ENCODE measurements at regions not wholly inside any gene's neighbourhood (a gene's known extent, or its start where the extent isn't known, plus 50 kb on each side); places are given as distances from the start of the nearest gene placed in this dataset.
"Not testable (repeated sequence)": the region's sequence is repeated elsewhere in the genome, so short reads cannot be mapped to it uniquely, and the experiment has no call there.

DNA sequence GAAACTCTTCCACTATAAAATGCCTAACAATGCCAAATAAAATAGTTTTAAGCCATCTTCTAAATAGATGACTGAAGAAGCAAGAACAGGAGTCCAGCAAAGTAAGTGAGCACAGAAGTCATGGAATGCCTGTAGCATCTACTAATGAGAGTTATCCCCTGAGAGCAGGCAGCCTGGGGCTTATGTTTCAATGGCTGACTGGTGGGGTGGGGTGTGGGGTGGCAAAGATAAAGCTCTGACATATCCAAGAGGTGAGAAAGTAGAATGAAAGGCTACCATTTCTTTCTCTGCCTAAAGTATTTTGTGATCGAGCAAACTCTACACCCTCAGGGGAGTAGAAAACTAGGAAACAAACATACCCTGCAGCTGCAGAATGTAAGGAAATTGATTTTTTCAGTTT, 348.8 kb downstream of the TFAP2B start:
- H3K27me3 ChIP-seq (ENCODE audit: control insufficient read depth, low read length): no peaks in the 10 kb centered on the region
- no peak for TF ChIP-seq EZH2phosphoT487 (IDR thresholded peaks at IDR 0.05; ENCODE audit: borderline replicate concordance, low read length)
- TF ChIP-seq, protein P1, sequence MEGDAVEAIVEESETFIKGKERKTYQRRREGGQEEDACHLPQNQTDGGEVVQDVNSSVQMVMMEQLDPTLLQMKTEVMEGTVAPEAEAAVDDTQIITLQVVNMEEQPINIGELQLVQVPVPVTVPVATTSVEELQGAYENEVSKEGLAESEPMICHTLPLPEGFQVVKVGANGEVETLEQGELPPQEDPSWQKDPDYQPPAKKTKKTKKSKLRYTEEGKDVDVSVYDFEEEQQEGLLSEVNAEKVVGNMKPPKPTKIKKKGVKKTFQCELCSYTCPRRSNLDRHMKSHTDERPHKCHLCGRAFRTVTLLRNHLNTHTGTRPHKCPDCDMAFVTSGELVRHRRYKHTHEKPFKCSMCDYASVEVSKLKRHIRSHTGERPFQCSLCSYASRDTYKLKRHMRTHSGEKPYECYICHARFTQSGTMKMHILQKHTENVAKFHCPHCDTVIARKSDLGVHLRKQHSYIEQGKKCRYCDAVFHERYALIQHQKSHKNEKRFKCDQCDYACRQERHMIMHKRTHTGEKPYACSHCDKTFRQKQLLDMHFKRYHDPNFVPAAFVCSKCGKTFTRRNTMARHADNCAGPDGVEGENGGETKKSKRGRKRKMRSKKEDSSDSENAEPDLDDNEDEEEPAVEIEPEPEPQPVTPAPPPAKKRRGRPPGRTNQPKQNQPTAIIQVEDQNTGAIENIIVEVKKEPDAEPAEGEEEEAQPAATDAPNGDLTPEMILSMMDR (IDR thresholded peaks at IDR 0.05; ENCODE audit: low read depth, low read length, poor library complexity, severe bottlenecking): no peak
- H3K4me1 ChIP-seq (ENCODE audit: control insufficient read depth, low read length): no peaks in the 10 kb centered on the region
- no peaks in the 10 kb centered on the region for H3K9me3 ChIP-seq (ENCODE audit: control insufficient read depth, insufficient read depth, low read length)
- no peak overlapping the region for H3K4me3 ChIP-seq (ENCODE audit: low read length)
- H3F3A ChIP-seq (ENCODE audit: control insufficient read depth, insufficient read depth): no peaks in the 10 kb centered on the region
- H3K4me2 ChIP-seq (ENCODE audit: low read length): no peak overlapping the region
- no peaks in the 10 kb centered on the region for H3K36me3 ChIP-seq (ENCODE audit: control insufficient read depth, low read length)
- H4K20me1 ChIP-seq (ENCODE audit: control insufficient read depth, insufficient read depth, low read depth, low read length): no peaks in the 10 kb centered on the region
- H3K27ac ChIP-seq (ENCODE audit: low read depth, low read length): no peak overlapping the region
- H3K9me2 ChIP-seq (replicated peaks; ENCODE audit: control insufficient read depth, low read length): no peaks in the 10 kb centered on the region
- H3K79me2 ChIP-seq (ENCODE audit: control insufficient read depth, low read length): no peaks in the 10 kb centered on the region

DNA sequence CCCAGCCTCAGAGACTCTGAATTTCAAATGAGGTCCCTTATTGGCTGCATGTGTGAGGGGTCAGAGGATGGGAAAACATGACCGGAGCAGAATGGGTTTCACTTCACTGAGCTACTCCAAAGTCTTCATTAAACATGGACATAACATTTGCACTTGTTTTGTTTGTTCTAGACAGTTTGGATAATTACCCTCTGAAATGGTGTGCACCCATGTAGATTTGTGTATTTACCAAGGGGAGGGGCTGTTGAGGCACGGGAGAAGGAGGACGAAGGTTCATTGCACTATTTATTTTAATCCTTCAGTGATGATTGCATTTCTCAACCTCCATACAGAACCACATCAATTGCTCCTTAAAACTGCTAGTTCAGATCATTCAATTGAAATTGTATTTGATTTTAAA, 364.2 kb downstream of the TFAP2B start:
- Histone ChIP-seq H3K27me3 (ENCODE audit: control insufficient read depth, low read length) (no peaks in the 10 kb centered on the region), H3K36me3 (ENCODE audit: control insufficient read depth, low read length) (no peaks in the 10 kb centered on the region), H3K79me2 (ENCODE audit: control insufficient read depth, low read length) (no peaks in the 10 kb centered on the region), H3K9me3 (ENCODE audit: control insufficient read depth, insufficient read depth, low read length) (no peaks in the 10 kb centered on the region), H3F3A (ENCODE audit: control insufficient read depth, insufficient read depth) (no peaks in the 10 kb centered on the region), H3K4me1 (ENCODE audit: control insufficient read depth, low read length) (no peaks in the 10 kb centered on the region), H4K20me1 (ENCODE audit: control insufficient read depth, insufficient read depth, low read depth, low read length) (no peaks in the 10 kb centered on the region), H3K4me3 (ENCODE audit: low read length) (no peak overlapping the region), H3K9me2 (replicated peaks; ENCODE audit: control insufficient read depth, low read length) (no peaks in the 10 kb centered on the region), H3K27ac (ENCODE audit: low read depth, low read length) (no peak overlapping the region), H3K4me2 (ENCODE audit: low read length) (no peak overlapping the region)
- TF ChIP-seq, protein P1 (IDR thresholded peaks at IDR 0.05; ENCODE audit: low read depth, low read length, poor library complexity, severe bottlenecking): no peak
- TF ChIP-seq EZH2phosphoT487 (IDR thresholded peaks at IDR 0.05; ENCODE audit: borderline replicate concordance, low read length): no peak

DNA sequence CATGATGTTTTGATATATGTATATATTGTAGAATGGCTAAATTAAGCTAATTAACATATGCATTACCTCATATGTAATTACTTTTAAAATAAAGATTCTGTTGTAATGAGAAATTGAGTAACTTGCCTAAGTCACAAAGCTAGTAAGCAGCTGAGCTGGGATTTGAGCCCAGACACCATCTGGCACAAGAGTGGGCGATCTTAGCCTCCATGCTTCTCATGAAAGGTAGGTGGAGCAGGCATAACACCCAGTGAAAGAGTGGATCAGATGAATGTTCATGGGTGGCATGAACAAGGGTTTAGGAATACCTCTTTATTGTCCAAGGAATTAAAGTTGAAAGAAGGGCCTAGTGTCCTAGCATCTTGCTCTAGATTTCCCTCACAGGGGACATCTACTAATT, 365.4 kb downstream of the TFAP2B start:
- H3K4me2 ChIP-seq (ENCODE audit: low read length): no peak overlapping the region
- no peak overlapping the region for H3K27ac ChIP-seq (ENCODE audit: low read depth, low read length)
- H3K9me3 ChIP-seq (ENCODE audit: control insufficient read depth, insufficient read depth, low read length): no peaks in the 10 kb centered on the region
- no peaks in the 10 kb centered on the region for H4K20me1 ChIP-seq (ENCODE audit: control insufficient read depth, insufficient read depth, low read depth, low read length)
- TF ChIP-seq, protein P1 (IDR thresholded peaks at IDR 0.05; ENCODE audit: low read depth, low read length, poor library complexity, severe bottlenecking): no peak
- TF ChIP-seq EZH2phosphoT487 (IDR thresholded peaks at IDR 0.05; ENCODE audit: borderline replicate concordance, low read length): no peak
- H3K4me1 ChIP-seq (ENCODE audit: control insufficient read depth, low read length): no peaks in the 10 kb centered on the region
- no peaks in the 10 kb centered on the region for H3K9me2 ChIP-seq (replicated peaks; ENCODE audit: control insufficient read depth, low read length)
- H3K36me3 ChIP-seq (ENCODE audit: control insufficient read depth, low read length): no peaks in the 10 kb centered on the region
- no peaks in the 10 kb centered on the region for H3K79me2 ChIP-seq (ENCODE audit: control insufficient read depth, low read length)
- no peaks in the 10 kb centered on the region for H3F3A ChIP-seq (ENCODE audit: control insufficient read depth, insufficient read depth)
- no peaks in the 10 kb centered on the region for H3K27me3 ChIP-seq (ENCODE audit: control insufficient read depth, low read length)
- no peak overlapping the region for H3K4me3 ChIP-seq (ENCODE audit: low read length)

DNA sequence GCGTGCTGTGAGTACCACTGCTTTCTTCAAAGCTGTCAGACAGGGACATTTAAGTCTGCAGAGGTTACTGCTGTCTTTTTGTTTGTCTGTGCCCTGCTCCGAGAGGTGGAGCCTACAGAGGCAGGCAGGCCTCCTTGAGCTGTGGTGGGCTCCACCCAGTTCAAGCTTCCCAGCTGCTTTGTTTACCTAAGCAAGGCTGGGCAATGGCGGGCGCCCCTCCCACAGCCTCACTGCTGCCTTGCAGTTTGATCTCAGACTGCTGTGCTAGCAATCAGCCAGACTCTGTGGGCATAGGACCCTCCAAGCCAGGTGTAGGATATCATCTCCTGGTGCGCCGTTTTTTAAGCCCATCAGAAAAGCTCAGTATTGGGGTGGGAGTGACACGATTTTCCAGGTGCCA, 374.5 kb downstream of the TFAP2B start:
- not testable (repeated sequence) for H3K4me2 ChIP-seq (ENCODE audit: low read length); H3K4me1 ChIP-seq (ENCODE audit: control insufficient read depth, low read length); H3K36me3 ChIP-seq (ENCODE audit: control insufficient read depth, low read length); H3K9me3 ChIP-seq (ENCODE audit: control insufficient read depth, insufficient read depth, low read length); H3K27me3 ChIP-seq (ENCODE audit: control insufficient read depth, low read length); H4K20me1 ChIP-seq (ENCODE audit: control insufficient read depth, insufficient read depth, low read depth, low read length); H3K4me3 ChIP-seq (ENCODE audit: low read length); H3K27ac ChIP-seq (ENCODE audit: low read depth, low read length); H3K79me2 ChIP-seq (ENCODE audit: control insufficient read depth, low read length); H3K9me2 ChIP-seq (replicated peaks; ENCODE audit: control insufficient read depth, low read length); H3F3A ChIP-seq (ENCODE audit: control insufficient read depth, insufficient read depth)
